GM12872 (cell line): ENCODE measurements at regions not wholly inside any gene's neighbourhood (a gene's known extent, or its start where the extent isn't known, plus 50 kb on each side); places are given as distances from the start of the nearest gene placed in this dataset.

Source experiments
- TF ChIP-seq, protein P1 (sequence below): IDR thresholded peaks from 3 replicates; pipeline ENCODE4 v1.5.1; 2011; ENCODE audit warnings: low read depth, mild to moderate bottlenecking, low read length, moderate library complexity; ENCODE audit not compliant: insufficient read depth

DNA sequence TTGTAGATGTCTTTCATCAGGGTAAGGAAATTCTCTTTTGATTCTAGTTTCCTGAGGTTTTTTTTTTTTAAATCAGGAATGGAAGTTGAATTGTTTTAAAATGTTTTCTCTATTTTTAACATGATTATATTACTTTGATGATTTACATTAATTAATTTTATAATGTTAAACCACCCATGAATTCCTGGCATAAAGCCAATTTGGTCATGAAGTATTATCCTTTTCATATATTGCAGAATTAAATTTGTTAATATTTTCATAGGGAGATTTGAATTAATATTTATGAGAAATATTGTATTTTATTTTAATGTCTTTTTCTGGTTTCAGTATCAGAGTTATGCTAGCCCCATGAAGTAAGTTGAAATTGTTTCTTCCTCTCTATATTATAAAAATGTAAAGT lies 144.6 kb downstream of the MAIP1 start:
- TF ChIP-seq, protein P1, sequence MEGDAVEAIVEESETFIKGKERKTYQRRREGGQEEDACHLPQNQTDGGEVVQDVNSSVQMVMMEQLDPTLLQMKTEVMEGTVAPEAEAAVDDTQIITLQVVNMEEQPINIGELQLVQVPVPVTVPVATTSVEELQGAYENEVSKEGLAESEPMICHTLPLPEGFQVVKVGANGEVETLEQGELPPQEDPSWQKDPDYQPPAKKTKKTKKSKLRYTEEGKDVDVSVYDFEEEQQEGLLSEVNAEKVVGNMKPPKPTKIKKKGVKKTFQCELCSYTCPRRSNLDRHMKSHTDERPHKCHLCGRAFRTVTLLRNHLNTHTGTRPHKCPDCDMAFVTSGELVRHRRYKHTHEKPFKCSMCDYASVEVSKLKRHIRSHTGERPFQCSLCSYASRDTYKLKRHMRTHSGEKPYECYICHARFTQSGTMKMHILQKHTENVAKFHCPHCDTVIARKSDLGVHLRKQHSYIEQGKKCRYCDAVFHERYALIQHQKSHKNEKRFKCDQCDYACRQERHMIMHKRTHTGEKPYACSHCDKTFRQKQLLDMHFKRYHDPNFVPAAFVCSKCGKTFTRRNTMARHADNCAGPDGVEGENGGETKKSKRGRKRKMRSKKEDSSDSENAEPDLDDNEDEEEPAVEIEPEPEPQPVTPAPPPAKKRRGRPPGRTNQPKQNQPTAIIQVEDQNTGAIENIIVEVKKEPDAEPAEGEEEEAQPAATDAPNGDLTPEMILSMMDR = no peak

DNA sequence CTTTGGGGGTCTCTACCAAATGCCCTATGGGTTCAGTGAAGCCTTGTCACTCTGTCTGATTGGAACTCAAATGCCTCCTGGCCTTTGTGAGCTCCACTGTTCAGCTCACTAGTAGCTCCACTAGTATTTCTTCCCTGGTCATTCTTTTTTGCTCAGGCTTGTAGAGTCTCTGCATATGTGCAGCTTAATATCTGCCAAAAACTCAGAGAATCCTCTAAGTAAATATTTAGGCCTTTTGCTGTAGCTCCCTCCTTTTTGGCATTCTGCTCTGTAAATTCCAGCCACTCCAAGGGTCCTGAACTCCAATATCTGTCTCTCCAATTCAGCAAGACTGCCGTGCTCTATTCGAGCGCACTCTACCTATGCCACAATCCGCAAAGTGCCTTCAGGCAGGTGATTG lies 146.5 kb downstream of the MAIP1 start:
- TF ChIP-seq, protein P1 = no peak

DNA sequence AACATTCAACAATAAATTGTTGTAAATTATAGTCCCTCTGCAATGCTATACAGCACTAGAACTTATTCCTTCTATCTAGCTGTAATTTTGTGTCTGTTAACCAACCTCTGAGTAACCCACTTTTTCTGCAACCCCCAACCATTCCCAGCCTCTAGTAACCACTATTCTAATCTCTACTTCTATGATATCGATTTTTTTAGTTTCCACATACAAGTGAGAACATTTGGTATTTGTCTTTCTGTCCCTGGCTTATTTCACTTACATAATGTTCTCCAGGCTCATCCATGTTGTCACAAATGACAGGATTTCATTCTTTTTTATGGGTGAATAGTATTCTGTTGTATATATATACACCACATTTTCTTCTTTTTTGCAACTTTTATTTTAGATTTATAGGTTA lies 147.6 kb downstream of the MAIP1 start:
- TF ChIP-seq, protein P1 = no peak

DNA sequence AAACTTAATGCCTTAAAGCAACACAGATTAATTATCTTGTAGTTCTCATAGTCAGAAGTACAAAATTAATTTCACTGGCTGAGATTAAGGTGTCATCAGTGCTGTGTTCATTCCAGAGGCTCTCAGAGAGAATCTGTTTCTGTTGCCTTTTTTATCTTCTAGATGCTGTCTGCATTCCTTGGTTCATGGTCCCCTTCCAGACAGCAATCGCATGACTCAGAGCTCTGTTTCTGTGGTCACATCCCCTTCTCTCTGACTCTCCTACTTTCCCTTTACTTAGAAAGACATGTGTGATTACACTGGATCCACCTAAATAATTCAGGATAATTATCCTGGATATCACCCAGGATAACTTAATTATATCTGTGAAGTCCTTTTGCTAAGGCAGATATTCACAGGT lies 148.6 kb downstream of the MAIP1 start:
- TF ChIP-seq, protein P1 = no peak

DNA sequence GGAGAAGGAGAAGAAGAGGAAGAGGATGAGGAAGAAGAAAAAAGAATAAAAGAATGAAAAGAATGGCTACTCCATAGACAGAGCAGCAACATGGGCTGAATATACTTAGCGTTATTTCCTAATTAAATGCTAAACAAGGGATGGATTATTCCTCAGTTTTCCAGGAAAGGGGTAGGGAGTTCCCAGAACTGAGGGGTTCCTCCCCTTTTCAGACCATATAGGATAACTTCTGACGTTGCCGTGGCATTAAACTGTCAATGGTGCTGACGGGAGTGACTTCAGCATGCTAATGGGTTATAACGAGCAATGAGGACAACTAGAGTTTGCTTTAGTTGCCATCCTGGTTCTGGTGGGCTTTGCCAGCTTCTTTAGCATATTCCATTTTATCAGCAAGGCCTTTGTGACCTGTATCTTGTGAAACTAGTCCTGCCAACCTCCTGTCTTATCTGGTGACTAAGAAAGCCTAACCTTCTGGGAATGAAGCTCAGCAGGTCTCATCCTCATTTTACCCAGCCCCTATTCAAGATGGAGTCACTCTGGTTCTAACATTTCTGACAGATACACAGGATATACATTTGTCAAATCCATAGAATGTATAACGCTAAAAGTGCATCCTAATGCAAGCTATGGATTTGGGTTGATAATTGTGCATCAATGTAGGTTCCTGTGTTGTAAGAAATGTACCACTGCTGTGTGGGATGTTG lies 152.3 kb downstream of the MAIP1 start:
- TF ChIP-seq, protein P1 = no peak

DNA sequence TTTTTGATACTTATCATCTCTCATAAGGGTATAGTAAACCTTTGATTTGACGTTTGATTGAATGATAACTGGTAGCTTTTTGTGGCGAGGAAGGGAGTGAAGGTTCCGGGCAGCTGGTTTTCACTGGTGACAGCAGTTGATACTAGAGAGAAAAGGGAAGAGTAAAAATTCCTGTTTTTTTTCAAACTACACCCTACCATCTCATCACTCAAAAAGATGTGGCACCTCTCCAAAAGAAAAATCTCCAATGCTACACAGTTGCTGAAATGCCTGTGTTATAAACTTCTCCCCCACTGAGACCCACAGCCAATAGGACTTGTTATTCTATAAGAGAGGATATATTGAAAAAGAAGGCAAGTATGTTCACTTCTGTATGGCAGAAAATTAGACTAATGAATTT lies 154.0 kb downstream of the MAIP1 start:
- TF ChIP-seq, protein P1 = no peak

DNA sequence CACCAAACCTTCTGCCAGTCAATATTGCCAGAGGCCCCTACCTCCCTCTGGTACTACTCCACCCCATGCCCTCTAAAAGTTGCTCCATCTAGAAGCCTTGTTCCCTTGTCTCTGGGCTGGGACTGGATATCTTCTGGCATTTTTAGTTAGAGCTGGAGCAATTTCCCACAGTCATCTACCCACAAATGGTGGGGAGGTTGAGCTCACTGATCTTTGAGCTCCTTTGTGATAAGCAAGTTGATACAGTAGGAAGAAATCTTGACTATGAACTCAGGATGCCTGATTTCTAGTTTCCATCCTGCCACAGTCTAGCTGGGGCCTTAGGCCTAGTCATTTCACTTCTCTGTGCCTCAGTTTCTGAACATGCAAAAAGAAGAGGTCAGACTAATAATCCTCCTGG lies 155.0 kb downstream of the MAIP1 start:
- TF ChIP-seq, protein P1 = no peak

DNA sequence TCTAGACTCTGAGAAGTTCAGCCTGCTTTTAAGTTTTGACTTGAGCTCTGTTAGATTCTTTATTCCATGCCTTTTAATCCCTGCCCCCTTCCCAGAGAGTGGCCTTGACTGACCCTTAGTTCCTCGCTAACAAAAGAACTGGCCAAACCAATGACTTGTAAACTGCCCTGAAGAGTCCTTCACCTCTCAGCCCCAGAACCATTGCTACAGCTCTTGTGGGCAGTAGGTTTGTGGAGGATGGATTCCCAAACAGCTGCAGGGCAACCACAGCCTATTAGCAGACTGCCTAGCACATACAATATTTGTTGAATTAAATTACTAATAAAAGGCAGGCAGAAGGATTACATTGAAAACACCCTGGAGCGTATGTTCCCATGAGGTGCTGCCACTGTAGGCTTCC lies 163.9 kb downstream of the MAIP1 start:
- TF ChIP-seq, protein P1 = no peak
